GM06990 (cell line): ENCODE measurements at regions not wholly inside any gene's neighbourhood (a gene's known extent, or its start where the extent isn't known, plus 50 kb on each side); places are given as distances from the start of the nearest gene placed in this dataset.

Source experiments
- DNase-seq: peaks from one replicate; pipeline ENCODE4 v3.0.0-alpha.2; 2011; ENCODE audit not compliant: insufficient read length; ENCODE audit errors: extremely low read depth
- H3K27me3 ChIP-seq: replicated peaks from 2 replicates; pipeline ENCODE4 v1.6.0; 2011; ENCODE audit warnings: low read length; ENCODE audit not compliant: control insufficient read depth, insufficient read depth
- H3K36me3 ChIP-seq: 2 replicates; pipeline ENCODE4 v1.5.1; 2011; ENCODE audit warnings: low read length; ENCODE audit not compliant: control insufficient read depth, insufficient read depth
- H3K4me3 ChIP-seq: replicated peaks from 2 replicates; pipeline ENCODE4 v1.5.1; 2011; ENCODE audit warnings: low read depth, mild to moderate bottlenecking, control low read depth, low read length
- TF ChIP-seq, protein P1 (sequence below): IDR thresholded peaks from 2 replicates; pipeline ENCODE4 v1.5.1; 2011; ENCODE audit warnings: low read length, control low read depth, mild to moderate bottlenecking, inconsistent platforms; ENCODE audit not compliant: insufficient read depth, poor library complexity, severe bottlenecking

DNA sequence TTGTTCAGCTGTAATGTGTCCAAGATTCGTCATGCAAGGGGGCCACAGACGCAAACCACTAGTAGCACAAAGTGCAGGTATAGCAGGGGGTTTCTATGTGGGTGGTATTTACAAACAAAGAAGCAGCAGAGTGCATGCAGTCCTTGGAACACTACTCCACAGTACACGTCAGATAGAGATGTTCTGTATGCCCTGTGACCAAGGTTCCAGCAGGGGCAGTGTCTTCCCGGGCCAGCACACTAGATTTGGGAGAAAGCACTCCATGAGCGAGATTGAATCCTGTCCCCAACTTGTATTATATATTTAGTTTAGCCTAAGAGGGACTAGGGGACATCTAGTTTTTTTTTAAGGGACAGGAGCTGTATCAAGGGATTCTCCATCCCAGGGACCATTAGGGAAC, 54.4 kb upstream of the ESX1 start:
- Histone ChIP-seq H3K4me3 (no peak overlapping the region), H3K36me3 (no peaks in the 10 kb centered on the region), H3K27me3 (no peaks in the 10 kb centered on the region; the same call in 1 of the 2 replicates)
- TF ChIP-seq, protein P1, sequence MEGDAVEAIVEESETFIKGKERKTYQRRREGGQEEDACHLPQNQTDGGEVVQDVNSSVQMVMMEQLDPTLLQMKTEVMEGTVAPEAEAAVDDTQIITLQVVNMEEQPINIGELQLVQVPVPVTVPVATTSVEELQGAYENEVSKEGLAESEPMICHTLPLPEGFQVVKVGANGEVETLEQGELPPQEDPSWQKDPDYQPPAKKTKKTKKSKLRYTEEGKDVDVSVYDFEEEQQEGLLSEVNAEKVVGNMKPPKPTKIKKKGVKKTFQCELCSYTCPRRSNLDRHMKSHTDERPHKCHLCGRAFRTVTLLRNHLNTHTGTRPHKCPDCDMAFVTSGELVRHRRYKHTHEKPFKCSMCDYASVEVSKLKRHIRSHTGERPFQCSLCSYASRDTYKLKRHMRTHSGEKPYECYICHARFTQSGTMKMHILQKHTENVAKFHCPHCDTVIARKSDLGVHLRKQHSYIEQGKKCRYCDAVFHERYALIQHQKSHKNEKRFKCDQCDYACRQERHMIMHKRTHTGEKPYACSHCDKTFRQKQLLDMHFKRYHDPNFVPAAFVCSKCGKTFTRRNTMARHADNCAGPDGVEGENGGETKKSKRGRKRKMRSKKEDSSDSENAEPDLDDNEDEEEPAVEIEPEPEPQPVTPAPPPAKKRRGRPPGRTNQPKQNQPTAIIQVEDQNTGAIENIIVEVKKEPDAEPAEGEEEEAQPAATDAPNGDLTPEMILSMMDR = no peak
- no peak for DNase-seq

DNA sequence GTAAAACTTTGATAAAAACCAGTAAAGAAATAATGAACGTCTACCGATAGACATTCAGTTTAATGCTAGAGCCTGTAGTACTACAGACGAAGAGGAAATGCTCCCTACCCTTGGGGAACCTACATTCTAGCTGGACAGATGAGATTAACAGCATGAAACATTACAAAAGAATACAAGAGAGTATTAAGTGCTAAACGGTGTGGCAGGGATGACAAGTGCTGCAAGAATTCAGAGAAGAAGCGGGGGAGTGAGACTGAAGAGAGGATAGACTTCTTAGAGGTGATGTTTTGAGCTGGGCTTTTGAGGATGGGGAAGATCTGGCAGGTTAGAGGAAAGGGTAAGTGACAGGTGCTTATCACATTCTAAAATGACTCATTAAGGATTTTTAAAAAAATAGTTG, 52.6 kb upstream of the ESX1 start:
- TF ChIP-seq, protein P1 = no peak
- Histone ChIP-seq H3K27me3 (no peaks in the 10 kb centered on the region; the same call in 1 of the 2 replicates), H3K36me3 (no peaks in the 10 kb centered on the region), H3K4me3 (no peak overlapping the region)
- DNase-seq = no peak

DNA sequence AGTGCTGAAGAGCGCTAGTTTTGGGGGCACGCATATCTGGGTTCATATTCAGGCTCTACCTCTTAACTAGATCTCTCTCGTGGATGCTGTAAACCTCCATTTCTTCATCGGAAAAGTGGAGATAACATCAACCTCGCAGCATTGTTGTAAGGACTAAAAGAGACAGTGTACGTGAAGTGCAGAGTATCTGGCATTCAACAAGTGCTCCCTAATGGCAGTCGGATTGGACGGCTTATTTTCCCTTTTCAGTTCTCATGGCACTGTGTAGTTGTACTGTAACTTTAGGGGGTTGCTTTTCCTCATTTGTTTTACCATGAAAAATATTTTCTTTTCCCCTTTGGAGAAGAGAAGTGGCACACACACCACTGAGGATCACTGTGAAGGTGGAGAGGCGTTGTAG, 51.4 kb upstream of the ESX1 start:
- H3K36me3 ChIP-seq = no peaks in the 10 kb centered on the region
- no peak for DNase-seq
- no peaks in the 10 kb centered on the region; the same call in 1 of the 2 replicates for H3K27me3 ChIP-seq
- no peak overlapping the region for H3K4me3 ChIP-seq
- TF ChIP-seq, protein P1 = no peak
